HCT116 (cell line): ENCODE measurements at regions not wholly inside any gene's neighbourhood (a gene's known extent, or its start where the extent isn't known, plus 50 kb on each side); places are given as distances from the start of the nearest gene placed in this dataset.

Experiments used
- CEBPB ChIP-seq: IDR thresholded peaks from 2 replicates; pipeline ENCODE4 v1.6.1; 2012; ENCODE audit warnings: low read depth
- ELF1 ChIP-seq: IDR thresholded peaks from 2 replicates; pipeline ENCODE4 v1.6.1; 2012; ENCODE audit warnings: low read depth, borderline replicate concordance
- EZH2 ChIP-seq: fragments of 200-600 bp; sonication (generic); IDR thresholded peaks from 2 replicates; pipeline ENCODE4 v1.6.1; 2017; ENCODE audit warnings: antibody characterized with exemption, mixed run types
- JUND ChIP-seq: IDR thresholded peaks from 2 replicates; pipeline ENCODE4 v1.6.1; 2012
- POLR2A ChIP-seq: IDR thresholded peaks from 2 replicates; pipeline ENCODE4 v1.7.0; 2011; ENCODE audit warnings: borderline replicate concordance; ENCODE audit not compliant: insufficient read depth, insufficient read length; ENCODE audit errors: extremely low read depth
- RAD21 ChIP-seq: IDR thresholded peaks from 2 replicates; pipeline ENCODE4 v1.6.1; 2012; ENCODE audit warnings: low read depth, mild to moderate bottlenecking
- SIN3A ChIP-seq: IDR thresholded peaks from 2 replicates; pipeline ENCODE4 v1.6.1; 2012; ENCODE audit warnings: low read depth
- ZNF274 ChIP-seq: fragments of 200-500 bp; sonication (Bioruptor generic); IDR thresholded peaks from 2 replicates; pipeline ENCODE4 v1.6.1; 2014; ENCODE audit warnings: mild to moderate bottlenecking, low read depth, low read length, inconsistent platforms
- TF ChIP-seq, protein P1 (sequence below): IDR thresholded peaks from 2 replicates; pipeline ENCODE4 v1.6.1; 2012
- TF ChIP-seq, protein P2 (sequence below), 3 experiments: fragments of 200-600 bp in 1 of 3; sonication (generic) in 1 of 3; IDR thresholded peaks in 2 of 3; conservative IDR thresholded peaks in 1 of 3; 2 replicates each; pipeline ENCODE4 v1.5.1; 2012 to 2017; ENCODE audit warnings: low read depth in 2 of 3, low read length in 2 of 3, antibody characterized with exemption in 1 of 3, borderline replicate concordance in 1 of 3, control low read depth in 1 of 3, mild to moderate bottlenecking in 1 of 3, mixed read lengths in 1 of 3, mixed run types in 1 of 3, moderate library complexity in 1 of 3; ENCODE audit not compliant: insufficient read depth in 1 of 3
- TF ChIP-seq, protein P3 (sequence below): IDR thresholded peaks from 2 replicates; pipeline ENCODE4 v1.6.1; 2012; ENCODE audit warnings: low read depth

DNA sequence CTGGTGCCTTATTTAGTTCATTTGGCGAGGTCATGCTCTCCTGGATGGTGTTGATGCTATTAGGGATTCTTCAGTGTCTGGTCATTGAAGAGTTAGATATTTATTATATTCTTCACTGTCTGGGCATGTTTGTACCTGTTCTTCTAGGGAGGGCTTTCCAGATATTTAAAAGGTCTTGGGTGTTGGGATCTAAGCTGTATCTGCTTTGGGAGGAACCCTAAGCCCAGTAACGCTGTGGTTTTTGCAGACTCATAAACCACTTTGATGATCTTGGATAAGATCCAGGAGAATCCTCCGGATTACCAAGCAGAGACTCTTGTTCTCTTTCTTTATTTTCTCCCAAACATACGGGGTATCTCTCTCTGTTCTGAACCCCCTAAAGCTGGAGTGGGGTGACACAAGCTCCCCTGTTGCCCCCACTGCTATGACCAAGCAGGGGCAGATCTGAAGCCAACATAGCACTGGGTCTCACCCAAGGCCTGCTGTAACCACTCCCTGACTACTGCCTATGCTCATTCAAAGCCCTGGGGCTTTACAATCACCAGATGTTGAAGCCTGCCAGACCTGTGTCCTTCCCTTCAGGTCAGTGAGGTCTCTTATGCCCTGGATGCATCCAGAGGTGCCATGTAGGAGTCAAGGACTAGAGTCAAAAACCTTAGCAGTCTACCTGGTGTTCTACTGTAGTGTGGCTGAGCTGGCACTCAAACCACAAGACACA, 187.6 kb downstream of the GUCY2F start:
- no peak for TF ChIP-seq ELF1
- no peak for TF ChIP-seq EZH2
- TF ChIP-seq, protein P1, sequence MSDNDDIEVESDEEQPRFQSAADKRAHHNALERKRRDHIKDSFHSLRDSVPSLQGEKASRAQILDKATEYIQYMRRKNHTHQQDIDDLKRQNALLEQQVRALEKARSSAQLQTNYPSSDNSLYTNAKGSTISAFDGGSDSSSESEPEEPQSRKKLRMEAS: no peak
- TF ChIP-seq JUND: no peak
- TF ChIP-seq, protein P2, sequence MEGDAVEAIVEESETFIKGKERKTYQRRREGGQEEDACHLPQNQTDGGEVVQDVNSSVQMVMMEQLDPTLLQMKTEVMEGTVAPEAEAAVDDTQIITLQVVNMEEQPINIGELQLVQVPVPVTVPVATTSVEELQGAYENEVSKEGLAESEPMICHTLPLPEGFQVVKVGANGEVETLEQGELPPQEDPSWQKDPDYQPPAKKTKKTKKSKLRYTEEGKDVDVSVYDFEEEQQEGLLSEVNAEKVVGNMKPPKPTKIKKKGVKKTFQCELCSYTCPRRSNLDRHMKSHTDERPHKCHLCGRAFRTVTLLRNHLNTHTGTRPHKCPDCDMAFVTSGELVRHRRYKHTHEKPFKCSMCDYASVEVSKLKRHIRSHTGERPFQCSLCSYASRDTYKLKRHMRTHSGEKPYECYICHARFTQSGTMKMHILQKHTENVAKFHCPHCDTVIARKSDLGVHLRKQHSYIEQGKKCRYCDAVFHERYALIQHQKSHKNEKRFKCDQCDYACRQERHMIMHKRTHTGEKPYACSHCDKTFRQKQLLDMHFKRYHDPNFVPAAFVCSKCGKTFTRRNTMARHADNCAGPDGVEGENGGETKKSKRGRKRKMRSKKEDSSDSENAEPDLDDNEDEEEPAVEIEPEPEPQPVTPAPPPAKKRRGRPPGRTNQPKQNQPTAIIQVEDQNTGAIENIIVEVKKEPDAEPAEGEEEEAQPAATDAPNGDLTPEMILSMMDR (IDR thresholded peaks at IDR 0.05 in 2 of 3, conservative IDR thresholded peaks at IDR 0.05 in 1 of 3; ENCODE audit: borderline replicate concordance in 1 of 3, insufficient read depth in 1 of 3, low read depth in 2 of 3, low read length in 2 of 3): no peak
- TF ChIP-seq POLR2A: no peak
- TF ChIP-seq CEBPB: no peak
- TF ChIP-seq RAD21: no peak
- TF ChIP-seq, protein P3, sequence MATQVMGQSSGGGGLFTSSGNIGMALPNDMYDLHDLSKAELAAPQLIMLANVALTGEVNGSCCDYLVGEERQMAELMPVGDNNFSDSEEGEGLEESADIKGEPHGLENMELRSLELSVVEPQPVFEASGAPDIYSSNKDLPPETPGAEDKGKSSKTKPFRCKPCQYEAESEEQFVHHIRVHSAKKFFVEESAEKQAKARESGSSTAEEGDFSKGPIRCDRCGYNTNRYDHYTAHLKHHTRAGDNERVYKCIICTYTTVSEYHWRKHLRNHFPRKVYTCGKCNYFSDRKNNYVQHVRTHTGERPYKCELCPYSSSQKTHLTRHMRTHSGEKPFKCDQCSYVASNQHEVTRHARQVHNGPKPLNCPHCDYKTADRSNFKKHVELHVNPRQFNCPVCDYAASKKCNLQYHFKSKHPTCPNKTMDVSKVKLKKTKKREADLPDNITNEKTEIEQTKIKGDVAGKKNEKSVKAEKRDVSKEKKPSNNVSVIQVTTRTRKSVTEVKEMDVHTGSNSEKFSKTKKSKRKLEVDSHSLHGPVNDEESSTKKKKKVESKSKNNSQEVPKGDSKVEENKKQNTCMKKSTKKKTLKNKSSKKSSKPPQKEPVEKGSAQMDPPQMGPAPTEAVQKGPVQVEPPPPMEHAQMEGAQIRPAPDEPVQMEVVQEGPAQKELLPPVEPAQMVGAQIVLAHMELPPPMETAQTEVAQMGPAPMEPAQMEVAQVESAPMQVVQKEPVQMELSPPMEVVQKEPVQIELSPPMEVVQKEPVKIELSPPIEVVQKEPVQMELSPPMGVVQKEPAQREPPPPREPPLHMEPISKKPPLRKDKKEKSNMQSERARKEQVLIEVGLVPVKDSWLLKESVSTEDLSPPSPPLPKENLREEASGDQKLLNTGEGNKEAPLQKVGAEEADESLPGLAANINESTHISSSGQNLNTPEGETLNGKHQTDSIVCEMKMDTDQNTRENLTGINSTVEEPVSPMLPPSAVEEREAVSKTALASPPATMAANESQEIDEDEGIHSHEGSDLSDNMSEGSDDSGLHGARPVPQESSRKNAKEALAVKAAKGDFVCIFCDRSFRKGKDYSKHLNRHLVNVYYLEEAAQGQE: no peak
- no peak for TF ChIP-seq ZNF274
- no peak for TF ChIP-seq SIN3A
